DND-41 (cell line): ENCODE measurements at regions not wholly inside any gene's neighbourhood (a gene's known extent, or its start where the extent isn't known, plus 50 kb on each side); places are given as distances from the start of the nearest gene placed in this dataset.

ENCODE experiments used
- ATAC-seq: fragments of 200-7000 bp; cut with Tn5 transposase; 3 replicates; pipeline ENCODE4 v1.9.1; 2021; ENCODE audit warnings: low read depth; ENCODE audit not compliant: insufficient read depth
- DNase-seq: peaks from one replicate; pipeline ENCODE4 v3.0.0-alpha.2; 2020
- H2AFZ ChIP-seq: 2 replicates; pipeline ENCODE4 v1.6.0; 2012; ENCODE audit warnings: low read depth, low read length
- H3K27ac ChIP-seq: 2 replicates; pipeline ENCODE4 v1.5.1; 2012; ENCODE audit warnings: low read length, inconsistent platforms
- H3K27me3 ChIP-seq: fragments of 200-600 bp; sonication (generic); 2 replicates; pipeline ENCODE4 v1.6.0; 2012; ENCODE audit warnings: low read length, mild to moderate bottlenecking, inconsistent platforms; ENCODE audit not compliant: insufficient read depth, poor library complexity
- H3K36me3 ChIP-seq: 2 replicates; pipeline ENCODE4 v1.5.1; 2012; ENCODE audit warnings: low read length, inconsistent platforms; ENCODE audit not compliant: insufficient read depth
- H3K4me1 ChIP-seq: 2 replicates; pipeline ENCODE4 v1.5.1; 2012; ENCODE audit warnings: mild to moderate bottlenecking, low read length; ENCODE audit not compliant: insufficient read depth
- H3K4me2 ChIP-seq: 2 replicates; pipeline ENCODE4 v1.6.0; 2012; ENCODE audit warnings: mild to moderate bottlenecking, moderate library complexity, low read length, inconsistent platforms; ENCODE audit not compliant: insufficient read depth
- H3K4me3 ChIP-seq, 2 experiments: fragments of 200-600 bp in 1 of 2; shearing (Covaris generic) in 1 of 2; 2 replicates each; pipeline ENCODE4 v1.5.1; 2012 to 2016; ENCODE audit warnings: inconsistent platforms in 2 of 2, low read length in 2 of 2, mild to moderate bottlenecking in 2 of 2, low read depth in 1 of 2, moderate library complexity in 1 of 2
- H3K79me2 ChIP-seq: 2 replicates; pipeline ENCODE4 v1.6.0; 2012; ENCODE audit warnings: low read length, inconsistent platforms; ENCODE audit not compliant: insufficient read depth
- H3K9ac ChIP-seq: 2 replicates; pipeline ENCODE4 v1.6.0; 2012; ENCODE audit warnings: low read depth, mild to moderate bottlenecking, inconsistent platforms, low read length, moderate library complexity
- H3K9me3 ChIP-seq: 2 replicates; pipeline ENCODE4 v1.5.1; 2012; ENCODE audit warnings: low read length, moderate library complexity, mild to moderate bottlenecking, inconsistent platforms; ENCODE audit not compliant: insufficient read depth, severe bottlenecking
- H4K20me1 ChIP-seq: 2 replicates; pipeline ENCODE4 v1.6.0; 2012; ENCODE audit warnings: low read length; ENCODE audit not compliant: insufficient read depth
- CTCF ChIP-seq: IDR thresholded peaks from 2 replicates; pipeline ENCODE4 v1.5.1; 2012; ENCODE audit warnings: borderline replicate concordance, low read length, moderate library complexity, mild to moderate bottlenecking; ENCODE audit not compliant: poor library complexity, severe bottlenecking; ENCODE audit errors: extremely low read depth
- EZH2 ChIP-seq: IDR thresholded peaks from 3 replicates; pipeline ENCODE4 v1.6.1; 2012; ENCODE audit warnings: borderline replicate concordance, low read depth, mild to moderate bottlenecking, moderate library complexity, low read length, inconsistent platforms; ENCODE audit not compliant: severe bottlenecking

DNA sequence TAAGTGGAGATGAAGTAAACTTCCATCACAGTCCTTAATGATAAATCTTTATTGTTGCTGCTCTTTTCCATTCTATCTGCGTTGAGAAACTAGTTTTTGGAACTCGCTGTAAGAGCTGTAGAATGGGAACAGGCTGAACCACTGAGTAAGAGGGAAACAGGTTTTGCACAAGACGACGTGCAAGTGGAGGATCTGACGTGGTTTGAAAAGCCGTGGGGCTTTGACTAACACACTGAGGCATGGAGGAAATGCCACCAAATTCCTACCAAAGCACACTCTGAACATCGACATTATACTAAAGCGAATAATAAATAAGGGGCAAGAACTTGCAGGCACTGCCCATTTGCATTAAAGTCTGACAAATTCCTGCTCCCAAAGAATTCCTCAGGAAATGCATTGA is 160.6 kb downstream of the KLF6 start:
- no peak for TF ChIP-seq CTCF
- TF ChIP-seq EZH2: no peak
- Histone ChIP-seq H3K4me3 (no peak overlapping the region), H4K20me1 (no peaks in the 10 kb centered on the region), H2AFZ (no peak overlapping the region), H3K36me3 (no peaks in the 10 kb centered on the region), H3K9me3 (peaks cover 6% of the 10 kb centered on the region), H3K4me2 (no peak overlapping the region), H3K79me2 (no peaks in the 10 kb centered on the region), H3K27ac (no peak overlapping the region), H3K27me3 (no peaks in the 10 kb centered on the region), H3K9ac (no peak overlapping the region), H3K4me1 (peaks cover 11% of the 10 kb centered on the region)
- ATAC-seq (no peak), DNase-seq (no peak)

DNA sequence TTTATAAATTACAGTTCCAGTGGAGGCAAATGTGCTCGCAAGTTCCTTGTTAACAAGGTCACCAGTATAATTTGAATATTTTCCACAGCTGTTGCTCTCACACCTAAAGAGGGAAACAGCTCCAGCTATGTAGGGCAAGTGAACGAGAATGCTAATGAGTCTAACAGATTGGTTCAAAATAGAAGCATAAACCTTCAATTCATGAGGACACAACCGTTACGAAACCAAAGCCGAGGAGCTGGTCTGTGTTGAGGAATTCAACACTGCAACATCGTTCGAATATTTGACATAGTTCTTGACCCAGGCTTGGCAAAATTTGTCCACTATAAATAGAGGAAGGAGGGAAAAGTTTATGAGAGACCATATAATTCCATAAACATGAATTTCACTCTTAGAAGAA is 161.3 kb downstream of the KLF6 start:
- no peak overlapping the region for H3K4me2 ChIP-seq
- no peak overlapping the region for H3K9ac ChIP-seq

GRCh38 chr10:3622845-3623621 is 162.0 kb downstream of the KLF6 start:
- no peak overlapping the region for H2AFZ ChIP-seq
- peak; percentile 98 for ATAC-seq

More for the DNA sequence above, 161.3 kb downstream of the KLF6 start:
- Histone ChIP-seq H3K4me1 (peaks cover 11% of the 10 kb centered on the region), H3K27ac (no peak overlapping the region), H3K4me3 (no peak overlapping the region), H3K27me3 (no peaks in the 10 kb centered on the region), H3K79me2 (no peaks in the 10 kb centered on the region), H2AFZ (no peak overlapping the region), H3K36me3 (no peaks in the 10 kb centered on the region), H4K20me1 (no peaks in the 10 kb centered on the region), H3K9me3 (peaks cover 6% of the 10 kb centered on the region)
- no peak for ATAC-seq
- TF ChIP-seq CTCF (no peak), EZH2 (no peak)
- no peak for DNase-seq

More at GRCh38 chr10:3622845-3623621, 162.0 kb downstream of the KLF6 start:
- H3K79me2 ChIP-seq: no peaks in the 10 kb centered on the region
- peak; percentile 68 for DNase-seq
- no peaks in the 10 kb centered on the region for H3K27me3 ChIP-seq
- H3K4me3 ChIP-seq: no peak overlapping the region
- no peaks in the 10 kb centered on the region for H4K20me1 ChIP-seq
- H3K9ac ChIP-seq: no peak overlapping the region
- no peaks in the 10 kb centered on the region for H3K36me3 ChIP-seq
- H3K4me1 ChIP-seq: peaks cover 11% of the 10 kb centered on the region
- H3K4me2 ChIP-seq: no peak overlapping the region
- TF ChIP-seq EZH2 (no peak), CTCF (peak; percentile 31)
- H3K27ac ChIP-seq: no peak overlapping the region
- H3K9me3 ChIP-seq: peaks cover 6% of the 10 kb centered on the region
